SK-N-SH (cell line): ENCODE measurements at regions not wholly inside any gene's neighbourhood (a gene's known extent, or its start where the extent isn't known, plus 50 kb on each side); places are given as distances from the start of the nearest gene placed in this dataset.

ENCODE experiments used
- CTCF ChIA-PET: fragments of 300-600, 350-600 bp; formaldehyde crosslinking; extraction: SDS; loops from one replicate; lab custom pipeline; 2021; lab: Yijun Ruan, JAX
- POLR2A ChIA-PET: fragments of 350-600 bp; sonication (Branson Sonifier 250); formaldehyde crosslinking; extraction: SDS; loops from one replicate; lab custom pipeline; 2020; ENCODE audit warnings: antibody characterized with exemption, inconsistent platforms; lab: Yijun Ruan, JAX
- DNase-seq: peaks from one replicate; pipeline ENCODE4 v3.0.0; 2012
- H2AFZ ChIP-seq: fragments of 200-600 bp; sonication (generic); 2 replicates; pipeline ENCODE4 v1.8.1; 2016; ENCODE audit warnings: antibody characterized with exemption, mild to moderate bottlenecking, low read depth
- H3F3A ChIP-seq: fragments of 200-600 bp; sonication (generic); replicated peaks from 2 replicates; pipeline ENCODE3; 2016; ENCODE audit warnings: antibody characterized with exemption, mild to moderate bottlenecking; ENCODE audit not compliant: insufficient read depth
- H3K27ac ChIP-seq, 2 experiments: fragments of 200-500 bp in 1 of 2; fragments of 200-600 bp in 1 of 2; sonication (Bioruptor generic) in 1 of 2; sonication (generic), shearing (Covaris generic) in 1 of 2; 2 replicates each; pipeline versions ENCODE4 v1.5.1 to v1.6.1; 2014 to 2016; ENCODE audit warnings: low read depth in 2 of 2, inconsistent platforms in 1 of 2, low read length in 1 of 2, mild to moderate bottlenecking in 1 of 2, mixed read lengths in 1 of 2
- H3K27me3 ChIP-seq: fragments of 200-600 bp; sonication (generic), shearing (Covaris generic); 2 replicates; pipeline ENCODE4 v1.6.1; 2016; ENCODE audit warnings: mixed run types; ENCODE audit not compliant: insufficient read depth
- H3K36me3 ChIP-seq, 2 experiments: fragments of 200-500 bp in 1 of 2; fragments of 200-600 bp in 1 of 2; sonication (Bioruptor generic) in 1 of 2; sonication (generic) in 1 of 2; replicated peaks in 1 of 2; 2 replicates each; pipeline versions ENCODE3 to v1.5.1; 2014 to 2016; ENCODE audit warnings: low read length in 1 of 2, mild to moderate bottlenecking in 1 of 2; ENCODE audit not compliant: insufficient read depth in 2 of 2, control insufficient read depth in 1 of 2
- H3K4me1 ChIP-seq, 2 experiments: fragments of 200-500 bp in 1 of 2; fragments of 200-600 bp in 1 of 2; sonication (Bioruptor generic) in 1 of 2; sonication (generic), shearing (Covaris generic) in 1 of 2; 2 replicates each; pipeline versions ENCODE4 v1.5.1 to v1.6.1; 2014 to 2016; ENCODE audit warnings: low read depth in 1 of 2, low read length in 1 of 2, mixed run types in 1 of 2; ENCODE audit not compliant: insufficient read depth in 2 of 2, control insufficient read depth in 1 of 2
- H3K4me2 ChIP-seq: fragments of 200-600 bp; sonication (generic), shearing (Covaris generic); 2 replicates; pipeline ENCODE4 v1.6.1; 2017; ENCODE audit warnings: mixed run types
- H3K4me3 ChIP-seq, 2 experiments: fragments of 200-500 bp in 1 of 2; fragments of 200-600 bp in 1 of 2; sonication (Bioruptor generic) in 1 of 2; sonication (generic), shearing (Covaris generic) in 1 of 2; 2 replicates each; pipeline versions ENCODE4 v1.5.1 to v1.8.1; 2014 to 2016; ENCODE audit warnings: low read depth in 2 of 2, inconsistent platforms in 1 of 2, low read length in 1 of 2, mild to moderate bottlenecking in 1 of 2, mixed read lengths in 1 of 2, moderate library complexity in 1 of 2
- H3K79me2 ChIP-seq: fragments of 200-600 bp; sonication (generic); 2 replicates; pipeline ENCODE4 v1.8.1; 2017; ENCODE audit warnings: mild to moderate bottlenecking; ENCODE audit not compliant: insufficient read depth
- H3K9ac ChIP-seq: fragments of 200-600 bp; sonication (generic); 2 replicates; pipeline ENCODE4 v1.6.1; 2017; ENCODE audit warnings: mixed run types
- H3K9me2 ChIP-seq: fragments of 200-600 bp; sonication (generic); 2 replicates; pipeline ENCODE4 v1.6.1; 2017; ENCODE audit warnings: mixed run types
- H3K9me3 ChIP-seq: fragments of 200-600 bp; sonication (generic); 2 replicates; pipeline ENCODE4 v1.6.1; 2017; ENCODE audit warnings: mixed run types, mild to moderate bottlenecking, moderate library complexity
- H4K20me1 ChIP-seq: fragments of 200-600 bp; sonication (generic); 2 replicates; pipeline ENCODE4 v1.6.1; 2017; ENCODE audit warnings: mild to moderate bottlenecking, mixed run types; ENCODE audit not compliant: insufficient read depth
- EZH2phosphoT487 ChIP-seq: fragments of 200-600 bp; sonication (generic); IDR thresholded peaks from 2 replicates; pipeline ENCODE4 v1.6.1; 2017; ENCODE audit warnings: low read depth, mixed run types, mild to moderate bottlenecking, antibody characterized with exemption, moderate library complexity, borderline replicate concordance
- FOXJ3 ChIP-seq: sonication (generic); formaldehyde crosslinking; IDR thresholded peaks from 2 replicates; pipeline ENCODE4 v1.5.1; 2020; ENCODE audit warnings: mild to moderate bottlenecking, missing genetic modification reagents
- GATA2 ChIP-seq: sonication (generic); formaldehyde crosslinking; IDR thresholded peaks from 2 replicates; pipeline ENCODE4 v1.5.0; 2020; ENCODE audit warnings: mild to moderate bottlenecking, missing genetic modification reagents
- MAX ChIP-seq: IDR thresholded peaks from 2 replicates; pipeline ENCODE4 v1.4.0; 2012; ENCODE audit warnings: low read depth
- MEF2A ChIP-seq: IDR thresholded peaks from 2 replicates; pipeline ENCODE4 v1.4.0; 2012; ENCODE audit warnings: low read depth, borderline replicate concordance
- MXI1 ChIP-seq: IDR thresholded peaks from 2 replicates; pipeline ENCODE4 v1.6.1; 2012; ENCODE audit warnings: mild to moderate bottlenecking, low read depth, low read length, improper control_type of control experiment
- PBX3 ChIP-seq: IDR thresholded peaks from 2 replicates; pipeline ENCODE4; 2012
- REST ChIP-seq: IDR thresholded peaks from 2 replicates; pipeline ENCODE4 v1.6.1; 2012; ENCODE audit warnings: mild to moderate bottlenecking, low read depth, low read length, moderate library complexity
- RXRA ChIP-seq: IDR thresholded peaks from 2 replicates; pipeline ENCODE4 v1.4.0; 2012; ENCODE audit warnings: low read depth, mild to moderate bottlenecking, borderline replicate concordance
- SIN3A ChIP-seq: IDR thresholded peaks from 2 replicates; pipeline ENCODE4 v1.6.1; 2012; ENCODE audit warnings: low read depth, mild to moderate bottlenecking, low read length, moderate library complexity, borderline replicate concordance
- TAF1 ChIP-seq: IDR thresholded peaks from 2 replicates; pipeline ENCODE4 v1.6.1; 2012; ENCODE audit warnings: low read depth, mild to moderate bottlenecking, low read length, moderate library complexity, borderline replicate concordance
- ZBTB33 ChIP-seq: IDR thresholded peaks from 2 replicates; pipeline ENCODE4 v1.4.0; 2012; ENCODE audit warnings: low read depth, borderline replicate concordance
- WGBS: methylation state at CpG from one replicate; pipeline ENCODE4 v1.1.6; 2017; ENCODE audit warnings: low lambda C conversion rate; 5-methylcytosine and 5-hydroxymethylcytosine counted together

- Histone ChIP-seq H2AFZ (no peak overlapping the region), H3K4me1 (peaks cover 0 to 5% of the 10 kb centered on the region in 2 experiments; a peak in 1 of 4 replicates), H3K79me2 (no peaks in the 10 kb centered on the region), H3K4me2 (no peak overlapping the region), H4K20me1 (no peaks in the 10 kb centered on the region), H3K27ac (no peak overlapping the region), H3K4me3 (no peak overlapping the region), H3K9me3 (no peaks in the 10 kb centered on the region), H3K9me2 (no peaks in the 10 kb centered on the region), H3K36me3 (no peaks in the 10 kb centered on the region), H3K27me3 (no peaks in the 10 kb centered on the region), H3K9ac (no peak overlapping the region), H3F3A (no peaks in the 10 kb centered on the region)
- CTCF ChIA-PET: no interaction called here
- no peak for DNase-seq
- POLR2A ChIA-PET: no interaction called here
- TF ChIP-seq MAX (no peak), MEF2A (no peak), REST (no peak), FOXJ3 (CRISPR knock-in tag) (no peak), RXRA (no peak), ZBTB33 (no peak), SIN3A (no peak), EZH2phosphoT487 (no peak), GATA2 (CRISPR knock-in tag) (no peak), PBX3 (no peak), MXI1 (no peak), TAF1 (no peak)
- 95% methylated on average over 9 of the region's 9 CpGs for WGBS
These were observed 143.6 kb upstream of the UBE2E1 start for GRCh38 chr3:23662079-23662617.
